Keratinocyte (primary cell): ENCODE measurements at regions not wholly inside any gene's neighbourhood (a gene's known extent, or its start where the extent isn't known, plus 50 kb on each side); places are given as distances from the start of the nearest gene placed in this dataset.

ENCODE experiments used
- DNase-seq: peaks from one replicate; pipeline ENCODE4 v3.0.0-alpha.2; 2011; ENCODE audit warnings: low read depth, missing footprints, low spot score
- FAIRE-seq: peaks from 2 replicates; lab custom pipeline; 2011; peaks lifted over from hg19 to GRCh38; lab: Jason Lieb, UNC
- H2AFZ ChIP-seq: 2 replicates; pipeline ENCODE4 v1.6.0; 2012; ENCODE audit warnings: low read length, control low read depth, inconsistent platforms; ENCODE audit not compliant: control insufficient read depth
- H3K27ac ChIP-seq: 2 replicates; pipeline ENCODE4 v1.5.1; 2011; ENCODE audit warnings: low read length; ENCODE audit not compliant: control insufficient read depth, insufficient read depth
- H3K27me3 ChIP-seq: 3 replicates; pipeline ENCODE4 v1.6.0; 2011; ENCODE audit warnings: low read length; ENCODE audit not compliant: control insufficient read depth, insufficient read depth; ENCODE audit errors: extremely low read depth
- H3K36me3 ChIP-seq, 2 experiments: 2 replicates in 1 of 2; 3 replicates in 1 of 2; pipeline ENCODE4 v1.5.1; 2011; ENCODE audit warnings: low read length in 2 of 2, mild to moderate bottlenecking in 1 of 2; ENCODE audit not compliant: control insufficient read depth in 2 of 2, insufficient read depth in 2 of 2; ENCODE audit errors: extremely low read depth in 1 of 2
- H3K4me1 ChIP-seq: 3 replicates; pipeline ENCODE4 v1.5.1; 2011; ENCODE audit warnings: low read length; ENCODE audit not compliant: control insufficient read depth, insufficient read depth; ENCODE audit errors: extremely low read depth
- H3K4me2 ChIP-seq: 3 replicates; pipeline ENCODE4 v1.6.0; 2011; ENCODE audit warnings: low read depth, low read length; ENCODE audit not compliant: control insufficient read depth, insufficient read depth; ENCODE audit errors: extremely low read depth
- H3K4me3 ChIP-seq, 3 experiments: fragments of 200-600 bp in 1 of 3; sonication (generic) in 1 of 3; 2 replicates in 2 of 3; 3 replicates in 1 of 3; pipeline ENCODE4 v1.5.1; 2011 to 2016; ENCODE audit warnings: low read length in 3 of 3, mild to moderate bottlenecking in 3 of 3, control low read depth in 2 of 3, inconsistent platforms in 1 of 3, low read depth in 1 of 3, mixed read lengths in 1 of 3, mixed run types in 1 of 3, moderate library complexity in 1 of 3; ENCODE audit not compliant: control insufficient read depth in 2 of 3, insufficient read depth in 2 of 3; ENCODE audit errors: extremely low read depth in 1 of 3
- H3K79me2 ChIP-seq: 2 replicates; pipeline ENCODE4 v1.6.0; 2012; ENCODE audit warnings: low read length; ENCODE audit not compliant: control insufficient read depth, insufficient read depth
- H3K9ac ChIP-seq: 3 replicates; pipeline ENCODE4 v1.6.0; 2011; ENCODE audit warnings: low read length; ENCODE audit not compliant: control insufficient read depth, insufficient read depth; ENCODE audit errors: extremely low read depth
- H3K9me1 ChIP-seq: 3 replicates; pipeline ENCODE4 v1.6.0; 2011; ENCODE audit warnings: low read length; ENCODE audit not compliant: control insufficient read depth, insufficient read depth; ENCODE audit errors: extremely low read depth
- H3K9me3 ChIP-seq: 2 replicates; pipeline ENCODE4 v1.5.1; 2012; ENCODE audit warnings: low read depth, low read length; ENCODE audit not compliant: control insufficient read depth
- H4K20me1 ChIP-seq: 3 replicates; pipeline ENCODE4 v1.6.0; 2011; ENCODE audit warnings: low read length; ENCODE audit not compliant: control insufficient read depth, insufficient read depth; ENCODE audit errors: extremely low read depth
- CTCF ChIP-seq, 3 experiments: IDR thresholded peaks in 1 of 3; conservative IDR thresholded peaks in 1 of 3; optimal IDR thresholded peaks in 1 of 3; 2 replicates in 2 of 3; 3 replicates in 1 of 3; pipeline versions ENCODE3 to v1.5.1; 2011; ENCODE audit warnings: low read length in 3 of 3, mild to moderate bottlenecking in 3 of 3, moderate library complexity in 2 of 3, control low read depth in 1 of 3, inconsistent platforms in 1 of 3; ENCODE audit not compliant: insufficient read depth in 2 of 3; ENCODE audit errors: extremely low read depth in 1 of 3
- EZH2 ChIP-seq: IDR thresholded peaks from one replicate; pipeline ENCODE4 v1.6.1; 2012; ENCODE audit warnings: inconsistent platforms, mild to moderate bottlenecking, low read length, moderate library complexity
- dilution Hi-C: fragments of 300-500 bp; cut with MboI; formaldehyde crosslinking; loops from one replicate; pipeline ENCODE4 v1.7.0; 2020; ENCODE audit warnings: low sequenced_read_pairs; ENCODE audit not compliant: extremely low pct_ligation_motif_present

DNA sequence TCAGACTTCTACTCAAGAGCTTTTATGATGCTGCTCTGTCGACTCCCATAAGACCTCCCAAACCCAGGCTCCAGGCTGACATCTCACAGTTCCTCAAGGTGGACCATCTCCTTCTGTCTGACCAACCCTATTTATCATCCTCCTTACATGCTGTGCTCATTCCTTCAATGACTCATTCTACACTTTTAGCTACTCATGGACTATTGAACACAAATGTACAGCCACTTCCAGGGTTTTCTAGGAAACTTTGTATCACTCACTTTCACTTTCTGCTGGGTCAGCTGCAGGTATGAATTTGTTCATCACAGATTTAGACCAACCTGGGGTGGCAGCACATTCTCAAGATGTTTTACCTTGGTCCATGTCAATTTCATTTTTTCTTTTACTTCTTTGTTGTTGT, 162.4 kb upstream of the FAM20A start:
- no peak for FAIRE-seq
- Histone ChIP-seq H3K36me3 (no peaks in the 10 kb centered on the region), H3K4me3 (no peak overlapping the region), H2AFZ (no peak overlapping the region), H3K27me3 (no peaks in the 10 kb centered on the region), H3K4me2 (no peak overlapping the region), H3K27ac (no peak overlapping the region), H4K20me1 (no peaks in the 10 kb centered on the region), H3K9ac (no peak overlapping the region), H3K79me2 (no peaks in the 10 kb centered on the region), H3K9me1 (no peaks in the 10 kb centered on the region), H3K9me3 (no peaks in the 10 kb centered on the region), H3K4me1 (peaks cover 7% of the 10 kb centered on the region)
- DNase-seq = peak; percentile 19
- dilution Hi-C loops = no loop called here
- TF ChIP-seq CTCF (optimal IDR thresholded peaks at IDR 0.05 in 1 of 3, IDR thresholded peaks at IDR 0.05 in 1 of 3, conservative IDR thresholded peaks at IDR 0.05 in 1 of 3; ENCODE audit: extremely low read depth in 1 of 3, insufficient read depth in 2 of 3, low read length in 3 of 3) = no peak
- TF ChIP-seq EZH2 = no peak

- Histone ChIP-seq H3K4me3 (no peak overlapping the region), H3K79me2 (no peaks in the 10 kb centered on the region), H2AFZ (no peak overlapping the region), H3K27me3 (no peaks in the 10 kb centered on the region), H3K9me3 (no peaks in the 10 kb centered on the region), H3K36me3 (no peaks in the 10 kb centered on the region), H3K9me1 (no peaks in the 10 kb centered on the region), H3K9ac (no peak overlapping the region), H3K27ac (no peak overlapping the region), H3K4me2 (no peak overlapping the region), H3K4me1 (peaks cover 7% of the 10 kb centered on the region), H4K20me1 (no peaks in the 10 kb centered on the region)
- DNase-seq = no peak
- no peak for FAIRE-seq
- dilution Hi-C loops = no loop called here
- TF ChIP-seq CTCF (optimal IDR thresholded peaks at IDR 0.05 in 1 of 3, IDR thresholded peaks at IDR 0.05 in 1 of 3, conservative IDR thresholded peaks at IDR 0.05 in 1 of 3; ENCODE audit: extremely low read depth in 1 of 3, insufficient read depth in 2 of 3, low read length in 3 of 3) (no peak), EZH2 (no peak)
Measured at GRCh38 chr17:68762911-68763310, 161.7 kb upstream of the FAM20A start.
